ENCODE measurements at regions not wholly inside any gene's neighbourhood (a gene's known extent, or its start where the extent isn't known, plus 50 kb on each side); places are given as distances from the start of the nearest gene placed in this dataset.

DNA sequence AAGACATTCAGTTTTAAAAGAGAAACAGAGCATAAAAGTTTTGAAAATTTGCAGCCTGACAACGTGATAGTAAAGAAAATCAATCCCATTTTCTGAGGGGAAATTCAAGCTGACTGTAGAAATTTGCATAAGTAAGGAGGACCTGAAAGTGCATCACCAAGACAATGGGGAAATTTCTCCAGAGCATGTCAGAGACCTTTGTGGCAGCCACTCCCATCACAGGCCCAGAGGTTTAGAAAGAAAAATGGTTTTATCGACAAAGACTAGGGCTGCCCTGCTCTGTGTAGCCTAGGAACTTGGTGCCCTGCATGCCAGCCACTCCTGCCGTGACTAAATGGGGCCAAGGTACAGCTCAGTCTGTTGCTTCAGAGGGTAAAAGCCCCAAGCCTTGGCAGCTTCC lies 1640.2 kb upstream of the PRMT6 start:
- no peaks in the 10 kb centered on the region for H3K4me1 ChIP-seq (ENCODE audit: control insufficient read depth in 1 of 2, insufficient read depth in 2 of 2, low read length in 2 of 2)
- no peak overlapping the region for H2BK5ac ChIP-seq (ENCODE audit: low read depth, low read length, poor library complexity)
- H3K18ac ChIP-seq (ENCODE audit: low read length) = no peak overlapping the region
- H3K4me2 ChIP-seq (ENCODE audit: low read length) = no peak overlapping the region
- no peak overlapping the region for H3K9ac ChIP-seq (ENCODE audit: low read length)
- no peaks in the 10 kb centered on the region for H3K79me2 ChIP-seq (ENCODE audit: control insufficient read depth, insufficient read depth, low read length, poor library complexity)
- no peak for DNase-seq
- H4K12ac ChIP-seq (ENCODE audit: low read depth, low read length) = no peak overlapping the region
- peaks cover 3% of the 10 kb centered on the region for H3K9me3 ChIP-seq (ENCODE audit: insufficient read depth, low read depth, low read length)
- no peak overlapping the region for H3K14ac ChIP-seq (ENCODE audit: low read length)
- no peak overlapping the region for H2BK120ac ChIP-seq (ENCODE audit: insufficient read depth, low read length, poor library complexity)
- no peak overlapping the region for H3K4ac ChIP-seq (ENCODE audit: low read depth, low read length)
- no peak overlapping the region for H2AFZ ChIP-seq (ENCODE audit: insufficient read depth, low read length, poor library complexity)
- H3K27ac ChIP-seq (ENCODE audit: low read depth, low read length) = no peak overlapping the region
- no peak overlapping the region for H4K8ac ChIP-seq (ENCODE audit: low read depth, low read length)
- H2AK5ac ChIP-seq (ENCODE audit: low read length) = no peak overlapping the region
- no peaks in the 10 kb centered on the region for H3K79me1 ChIP-seq (ENCODE audit: low read length)
- H3K27me3 ChIP-seq (ENCODE audit: insufficient read depth, low read length) = no peaks in the 10 kb centered on the region
- H3K4me3 ChIP-seq (ENCODE audit: low read depth, low read length) = no peak overlapping the region
- no peaks in the 10 kb centered on the region for H3K36me3 ChIP-seq (ENCODE audit: control insufficient read depth in 1 of 2, insufficient read depth in 2 of 2, low read length in 2 of 2)
- no peak overlapping the region for H2BK12ac ChIP-seq (ENCODE audit: low read length)
- no CpG with 5 or more reads among the region's 3 CpGs for WGBS (ENCODE audit: extremely low coverage, insufficient coverage, insufficient read length)
- no peak overlapping the region for H3K23ac ChIP-seq (ENCODE audit: low read length)
- no peak overlapping the region for H4K91ac ChIP-seq (ENCODE audit: low read depth, low read length)

DNA sequence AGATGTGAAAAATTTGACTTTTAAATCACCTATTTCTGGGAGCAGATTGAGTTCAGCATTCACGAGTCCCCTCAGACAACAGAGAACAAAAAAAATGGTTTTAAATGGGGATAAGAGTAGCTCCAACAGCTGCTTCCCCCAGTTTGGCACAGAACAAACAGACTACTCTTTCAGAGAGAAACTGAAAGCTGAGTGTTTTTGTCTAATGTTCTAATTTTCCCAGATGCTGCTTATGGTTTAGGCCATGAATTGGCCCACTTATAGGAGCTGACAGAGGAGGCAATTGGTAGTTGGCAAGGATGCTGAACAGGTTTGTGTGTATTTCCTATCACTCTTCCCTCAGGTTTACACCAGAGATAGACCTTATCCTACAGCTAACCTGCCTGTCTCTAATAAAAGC lies 1637.4 kb upstream of the PRMT6 start:
- no peak overlapping the region for H3K9ac ChIP-seq (ENCODE audit: low read length)
- H3K79me1 ChIP-seq (ENCODE audit: low read length) = no peaks in the 10 kb centered on the region
- H3K27ac ChIP-seq (ENCODE audit: low read depth, low read length) = no peak overlapping the region
- no peak overlapping the region for H3K4ac ChIP-seq (ENCODE audit: low read depth, low read length)
- no peak overlapping the region for H2BK5ac ChIP-seq (ENCODE audit: low read depth, low read length, poor library complexity)
- H3K27me3 ChIP-seq (ENCODE audit: insufficient read depth, low read length) = no peaks in the 10 kb centered on the region
- H3K4me1 ChIP-seq (ENCODE audit: control insufficient read depth in 1 of 2, insufficient read depth in 2 of 2, low read length in 2 of 2) = no peaks in the 10 kb centered on the region
- no peak overlapping the region for H3K4me3 ChIP-seq (ENCODE audit: low read depth, low read length)
- H3K14ac ChIP-seq (ENCODE audit: low read length) = no peak overlapping the region
- no peak overlapping the region for H4K91ac ChIP-seq (ENCODE audit: low read depth, low read length)
- H3K23ac ChIP-seq (ENCODE audit: low read length) = no peak overlapping the region
- no peaks in the 10 kb centered on the region for H3K9me3 ChIP-seq (ENCODE audit: insufficient read depth, low read depth, low read length)
- no peaks in the 10 kb centered on the region for H3K79me2 ChIP-seq (ENCODE audit: control insufficient read depth, insufficient read depth, low read length, poor library complexity)
- H3K36me3 ChIP-seq (ENCODE audit: control insufficient read depth in 1 of 2, insufficient read depth in 2 of 2, low read length in 2 of 2) = no peaks in the 10 kb centered on the region
- H4K12ac ChIP-seq (ENCODE audit: low read depth, low read length) = no peak overlapping the region
- H3K4me2 ChIP-seq (ENCODE audit: low read length) = no peak overlapping the region
- H2BK120ac ChIP-seq (ENCODE audit: insufficient read depth, low read length, poor library complexity) = no peak overlapping the region
- H3K18ac ChIP-seq (ENCODE audit: low read length) = no peak overlapping the region
- H2AFZ ChIP-seq (ENCODE audit: insufficient read depth, low read length, poor library complexity) = no peak overlapping the region
- H4K8ac ChIP-seq (ENCODE audit: low read depth, low read length) = no peak overlapping the region
- no peak for DNase-seq
- no CpG with 5 or more reads among the region's 1 CpG for WGBS (ENCODE audit: extremely low coverage, insufficient coverage, insufficient read length)
- no peak overlapping the region for H2AK5ac ChIP-seq (ENCODE audit: low read length)
- no peak overlapping the region for H2BK12ac ChIP-seq (ENCODE audit: low read length)

DNA sequence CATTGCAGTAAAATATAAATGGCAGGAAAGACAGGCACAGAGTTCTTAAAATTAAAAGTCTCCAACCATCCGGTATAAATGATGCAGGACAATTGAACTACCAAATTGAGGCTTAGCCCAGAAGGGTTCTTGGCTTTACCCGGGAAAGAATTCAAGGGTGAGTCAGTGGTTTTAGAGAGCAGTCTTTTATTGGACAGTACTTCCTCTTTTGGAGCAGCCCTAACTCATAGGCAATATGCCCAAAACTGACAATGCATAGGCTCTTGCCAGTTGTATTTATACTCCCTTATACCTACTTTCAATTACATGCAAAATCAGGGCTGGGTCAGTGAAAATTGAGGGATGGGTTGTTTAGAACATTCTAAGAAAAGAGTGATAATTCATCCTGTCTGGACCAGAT lies 1628.9 kb upstream of the PRMT6 start:
- H3K4me3 ChIP-seq (ENCODE audit: low read depth, low read length) = no peak overlapping the region
- no peak overlapping the region for H3K23ac ChIP-seq (ENCODE audit: low read length)
- H3K27ac ChIP-seq (ENCODE audit: low read depth, low read length) = no peak overlapping the region
- no peak overlapping the region for H2BK12ac ChIP-seq (ENCODE audit: low read length)
- no peaks in the 10 kb centered on the region for H3K79me2 ChIP-seq (ENCODE audit: control insufficient read depth, insufficient read depth, low read length, poor library complexity)
- no peak overlapping the region for H2BK5ac ChIP-seq (ENCODE audit: low read depth, low read length, poor library complexity)
- H3K4ac ChIP-seq (ENCODE audit: low read depth, low read length) = no peak overlapping the region
- H2AFZ ChIP-seq (ENCODE audit: insufficient read depth, low read length, poor library complexity) = no peak overlapping the region
- H4K8ac ChIP-seq (ENCODE audit: low read depth, low read length) = no peak overlapping the region
- no peaks in the 10 kb centered on the region for H3K27me3 ChIP-seq (ENCODE audit: insufficient read depth, low read length)
- no peaks in the 10 kb centered on the region for H3K4me1 ChIP-seq (ENCODE audit: control insufficient read depth in 1 of 2, insufficient read depth in 2 of 2, low read length in 2 of 2)
- H3K9me3 ChIP-seq (ENCODE audit: insufficient read depth, low read depth, low read length) = no peaks in the 10 kb centered on the region
- DNase-seq = no peak
- WGBS (ENCODE audit: extremely low coverage, insufficient coverage, insufficient read length) = no CpG with 5 or more reads among the region's 2 CpGs
- no peak overlapping the region for H3K9ac ChIP-seq (ENCODE audit: low read length)
- H3K18ac ChIP-seq (ENCODE audit: low read length) = no peak overlapping the region
- H4K91ac ChIP-seq (ENCODE audit: low read depth, low read length) = no peak overlapping the region
- no peak overlapping the region for H3K4me2 ChIP-seq (ENCODE audit: low read length)
- no peak overlapping the region for H4K12ac ChIP-seq (ENCODE audit: low read depth, low read length)
- H3K79me1 ChIP-seq (ENCODE audit: low read length) = no peaks in the 10 kb centered on the region
- no peak overlapping the region for H3K14ac ChIP-seq (ENCODE audit: low read length)
- no peak overlapping the region for H2BK120ac ChIP-seq (ENCODE audit: insufficient read depth, low read length, poor library complexity)
- no peak overlapping the region for H2AK5ac ChIP-seq (ENCODE audit: low read length)
- no peaks in the 10 kb centered on the region for H3K36me3 ChIP-seq (ENCODE audit: control insufficient read depth in 1 of 2, insufficient read depth in 2 of 2, low read length in 2 of 2)

DNA sequence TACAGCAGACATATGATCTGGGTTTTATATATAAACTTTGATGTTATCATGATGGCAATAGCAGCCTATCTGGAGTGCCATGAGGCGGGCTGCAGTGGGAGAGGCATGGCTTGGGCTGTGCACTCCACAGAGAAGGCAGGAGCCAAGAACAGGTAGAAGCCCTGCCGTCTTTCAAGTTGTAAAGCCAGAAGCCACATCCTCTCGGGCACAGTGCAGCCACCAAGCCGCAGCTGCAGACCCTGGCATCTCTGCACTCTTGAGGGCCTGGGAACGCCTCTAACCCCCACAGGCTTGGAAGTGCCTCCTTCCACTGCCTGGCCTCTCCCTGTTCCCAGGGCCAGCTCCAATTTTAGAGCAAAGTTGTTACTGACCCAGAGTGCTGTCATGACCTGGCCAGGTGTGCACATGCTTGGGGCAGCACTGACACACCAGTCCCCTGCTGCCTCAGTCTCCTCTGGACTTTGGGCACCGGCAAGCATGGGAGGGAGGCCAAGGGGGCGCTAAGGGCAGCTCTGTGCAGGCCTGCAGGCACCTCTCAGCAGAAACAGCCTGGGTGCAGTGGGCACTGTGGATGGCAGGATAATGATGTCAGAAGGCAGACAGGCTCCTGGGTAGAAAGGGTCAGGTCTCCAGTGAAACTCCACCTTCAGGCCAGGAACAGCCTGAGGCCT lies 1619.8 kb upstream of the PRMT6 start:
- no peak overlapping the region for H3K9ac ChIP-seq (ENCODE audit: low read length)
- no peak overlapping the region for H3K23ac ChIP-seq (ENCODE audit: low read length)
- H3K79me1 ChIP-seq (ENCODE audit: low read length) = no peaks in the 10 kb centered on the region
- peaks cover 3% of the 10 kb centered on the region for H3K9me3 ChIP-seq (ENCODE audit: insufficient read depth, low read depth, low read length)
- H2BK120ac ChIP-seq (ENCODE audit: insufficient read depth, low read length, poor library complexity) = no peak overlapping the region
- H3K14ac ChIP-seq (ENCODE audit: low read length) = no peak overlapping the region
- H4K91ac ChIP-seq (ENCODE audit: low read depth, low read length) = no peak overlapping the region
- H2BK5ac ChIP-seq (ENCODE audit: low read depth, low read length, poor library complexity) = no peak overlapping the region
- H3K27ac ChIP-seq (ENCODE audit: low read depth, low read length) = no peak overlapping the region
- H3K18ac ChIP-seq (ENCODE audit: low read length) = no peak overlapping the region
- H3K4me1 ChIP-seq (ENCODE audit: control insufficient read depth in 1 of 2, insufficient read depth in 2 of 2, low read length in 2 of 2) = no peaks in the 10 kb centered on the region
- no peak overlapping the region for H3K4me2 ChIP-seq (ENCODE audit: low read length)
- H2AFZ ChIP-seq (ENCODE audit: insufficient read depth, low read length, poor library complexity) = no peak overlapping the region
- H3K79me2 ChIP-seq (ENCODE audit: control insufficient read depth, insufficient read depth, low read length, poor library complexity) = no peaks in the 10 kb centered on the region
- H3K4ac ChIP-seq (ENCODE audit: low read depth, low read length) = no peak overlapping the region
- no peak overlapping the region for H3K4me3 ChIP-seq (ENCODE audit: low read depth, low read length)
- H2AK5ac ChIP-seq (ENCODE audit: low read length) = no peak overlapping the region
- no peak overlapping the region for H4K12ac ChIP-seq (ENCODE audit: low read depth, low read length)
- no peak for DNase-seq
- H4K8ac ChIP-seq (ENCODE audit: low read depth, low read length) = no peak overlapping the region
- no peaks in the 10 kb centered on the region for H3K27me3 ChIP-seq (ENCODE audit: insufficient read depth, low read length)
- no peak overlapping the region for H2BK12ac ChIP-seq (ENCODE audit: low read length)
- WGBS (ENCODE audit: extremely low coverage, insufficient coverage, insufficient read length) = no CpG with 5 or more reads among the region's 7 CpGs
- no peaks in the 10 kb centered on the region for H3K36me3 ChIP-seq (ENCODE audit: control insufficient read depth in 1 of 2, insufficient read depth in 2 of 2, low read length in 2 of 2)

Data from trophoblast cell (in vitro differentiated cells and primary cell).